A549 (cell line): ENCODE measurements at regions not wholly inside any gene's neighbourhood (a gene's known extent, or its start where the extent isn't known, plus 50 kb on each side); places are given as distances from the start of the nearest gene placed in this dataset.

ENCODE experiments used
- BCL3 ChIP-seq: fragments of >200 bp; sonication (Bioruptor Twin); formaldehyde crosslinking; IDR thresholded peaks from 3 replicates; pipeline ENCODE4 v1.6.1; 2016
- BHLHE40 ChIP-seq: IDR thresholded peaks from 2 replicates; pipeline ENCODE4 v1.6.1; 2012; ENCODE audit warnings: low read depth, low read length, inconsistent platforms
- CBX2 ChIP-seq: fragments of 200-600 bp; sonication (generic); IDR thresholded peaks from 2 replicates; pipeline ENCODE4 v1.6.1; 2016; ENCODE audit warnings: low read depth, mild to moderate bottlenecking, borderline replicate concordance
- CEBPB ChIP-seq, 2 experiments: fragments of >200 bp in 1 of 2; sonication (Bioruptor Twin) in 1 of 2; formaldehyde crosslinking in 1 of 2; IDR thresholded peaks; 2 replicates each; pipeline ENCODE4 v1.6.1; 2012 to 2016
- CHD2 ChIP-seq: fragments of 150-350 bp; IDR thresholded peaks from 2 replicates; pipeline ENCODE4 v1.6.1; 2014; ENCODE audit warnings: low read length; ENCODE audit not compliant: partially characterized antibody
- EHMT2 ChIP-seq: fragments of 200-600 bp; sonication (generic); IDR thresholded peaks from 2 replicates; pipeline ENCODE4 v1.6.1; 2016; ENCODE audit warnings: antibody characterized with exemption, low read depth, mild to moderate bottlenecking, moderate library complexity
- EP300 ChIP-seq, 2 experiments: fragments of >200 bp; sonication (Bioruptor Twin); formaldehyde crosslinking; IDR thresholded peaks; 2 replicates in 1 of 2; 3 replicates in 1 of 2; pipeline ENCODE4 v1.6.1; 2016 to 2017
- FOSL2 ChIP-seq, 2 experiments: fragments of 450-650 bp in 1 of 2; fragments of >200 bp in 1 of 2; sonication (Bioruptor Twin) in 1 of 2; formaldehyde crosslinking; IDR thresholded peaks; 2 replicates each; pipeline versions ENCODE4 v1.5.0 to v1.6.1; 2016 to 2020; ENCODE audit warnings: mild to moderate bottlenecking in 1 of 2, moderate library complexity in 1 of 2
- HOXB5 ChIP-seq: fragments of 250-450 bp; sonication (Bioruptor Pico); IDR thresholded peaks from 2 replicates; pipeline ENCODE4 v1.5.0; 2020; ENCODE audit warnings: mild to moderate bottlenecking, moderate library complexity
- POLR2A ChIP-seq: IDR thresholded peaks from 2 replicates; pipeline ENCODE4 v1.6.1; 2012; ENCODE audit warnings: mild to moderate bottlenecking, low read length
- REST ChIP-seq: fragments of 200-600 bp; sonication (generic); IDR thresholded peaks from 2 replicates; pipeline ENCODE4 v1.6.1; 2016; ENCODE audit warnings: antibody characterized with exemption, mild to moderate bottlenecking, moderate library complexity
- SMC3 ChIP-seq: fragments of >200 bp; sonication (Bioruptor Twin); formaldehyde crosslinking; IDR thresholded peaks from 3 replicates; pipeline ENCODE4 v1.6.1; 2018; ENCODE audit warnings: inconsistent platforms
- TF ChIP-seq, protein P1 (sequence below): fragments of >200 bp; sonication (Bioruptor Twin); formaldehyde crosslinking; IDR thresholded peaks from 3 replicates; pipeline ENCODE4 v1.5.1; 2016
- TF ChIP-seq, protein P2 (sequence below): IDR thresholded peaks from 2 replicates; pipeline ENCODE4 v1.6.1; 2012

- no peak for TF ChIP-seq POLR2A
- no peak for TF ChIP-seq BCL3
- no peak for TF ChIP-seq CEBPB (IDR thresholded peaks at IDR 0.05)
- TF ChIP-seq, protein P1, sequence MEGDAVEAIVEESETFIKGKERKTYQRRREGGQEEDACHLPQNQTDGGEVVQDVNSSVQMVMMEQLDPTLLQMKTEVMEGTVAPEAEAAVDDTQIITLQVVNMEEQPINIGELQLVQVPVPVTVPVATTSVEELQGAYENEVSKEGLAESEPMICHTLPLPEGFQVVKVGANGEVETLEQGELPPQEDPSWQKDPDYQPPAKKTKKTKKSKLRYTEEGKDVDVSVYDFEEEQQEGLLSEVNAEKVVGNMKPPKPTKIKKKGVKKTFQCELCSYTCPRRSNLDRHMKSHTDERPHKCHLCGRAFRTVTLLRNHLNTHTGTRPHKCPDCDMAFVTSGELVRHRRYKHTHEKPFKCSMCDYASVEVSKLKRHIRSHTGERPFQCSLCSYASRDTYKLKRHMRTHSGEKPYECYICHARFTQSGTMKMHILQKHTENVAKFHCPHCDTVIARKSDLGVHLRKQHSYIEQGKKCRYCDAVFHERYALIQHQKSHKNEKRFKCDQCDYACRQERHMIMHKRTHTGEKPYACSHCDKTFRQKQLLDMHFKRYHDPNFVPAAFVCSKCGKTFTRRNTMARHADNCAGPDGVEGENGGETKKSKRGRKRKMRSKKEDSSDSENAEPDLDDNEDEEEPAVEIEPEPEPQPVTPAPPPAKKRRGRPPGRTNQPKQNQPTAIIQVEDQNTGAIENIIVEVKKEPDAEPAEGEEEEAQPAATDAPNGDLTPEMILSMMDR = no peak
- no peak for TF ChIP-seq EP300 (IDR thresholded peaks at IDR 0.05)
- no peak for TF ChIP-seq BHLHE40
- TF ChIP-seq CHD2 = no peak
- no peak for TF ChIP-seq REST
- TF ChIP-seq EHMT2 = no peak
- no peak for TF ChIP-seq CBX2
- TF ChIP-seq, protein P2, sequence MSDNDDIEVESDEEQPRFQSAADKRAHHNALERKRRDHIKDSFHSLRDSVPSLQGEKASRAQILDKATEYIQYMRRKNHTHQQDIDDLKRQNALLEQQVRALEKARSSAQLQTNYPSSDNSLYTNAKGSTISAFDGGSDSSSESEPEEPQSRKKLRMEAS = no peak
- no peak for TF ChIP-seq SMC3
- TF ChIP-seq HOXB5 (CRISPR knock-in tag) = no peak
- TF ChIP-seq FOSL2 (IDR thresholded peaks at IDR 0.05) = no peak
- no peak for TF ChIP-seq FOSL2 (CRISPR knock-in tag; IDR thresholded peaks at IDR 0.05)
These were observed 420.8 kb downstream of the CNTN6 start for GRCh38 chr3:1513662-1514061.
